ENCODE measurements at regions not wholly inside any gene's neighbourhood (a gene's known extent, or its start where the extent isn't known, plus 50 kb on each side); places are given as distances from the start of the nearest gene placed in this dataset.

GRCh38 chr9:36487482-36488388, 85.0 kb upstream of the MELK start:
- Histone ChIP-seq H3K27me3 (no peaks in the 10 kb centered on the region), H3K9me3 (no peaks in the 10 kb centered on the region), H3K4me3 (peak overlapping the region; percentile 88 to 99 (median 96)), H3K4me1 (peaks cover 23 to 49% (median 35%) of the 10 kb centered on the region in 4 donors), H3K36me3 (no peaks in the 10 kb centered on the region), H3K27ac (peak overlapping the region; percentile 89 to 96 (median 93))
- peak; percentile 93 to 98 for DNase-seq
- WGBS, 5 donors, result 1% methylated on average over 19 to 75 of the region's 94 CpGs
- intact Hi-C loops (cut with DNase I; ENCODE audit: low total_unique reads), result no loop called here
- TF ChIP-seq POLR2A (IDR thresholded peaks at IDR 0.05) (no peak), EP300 (IDR thresholded peaks at IDR 0.05) (no peak), POLR2AphosphoS5 (IDR thresholded peaks at IDR 0.05) (peak; percentile 4 to 75 (median 58)), CTCF (IDR thresholded peaks at IDR 0.05) (peak in 1 of 7 experiments; percentile 20)

DNA sequence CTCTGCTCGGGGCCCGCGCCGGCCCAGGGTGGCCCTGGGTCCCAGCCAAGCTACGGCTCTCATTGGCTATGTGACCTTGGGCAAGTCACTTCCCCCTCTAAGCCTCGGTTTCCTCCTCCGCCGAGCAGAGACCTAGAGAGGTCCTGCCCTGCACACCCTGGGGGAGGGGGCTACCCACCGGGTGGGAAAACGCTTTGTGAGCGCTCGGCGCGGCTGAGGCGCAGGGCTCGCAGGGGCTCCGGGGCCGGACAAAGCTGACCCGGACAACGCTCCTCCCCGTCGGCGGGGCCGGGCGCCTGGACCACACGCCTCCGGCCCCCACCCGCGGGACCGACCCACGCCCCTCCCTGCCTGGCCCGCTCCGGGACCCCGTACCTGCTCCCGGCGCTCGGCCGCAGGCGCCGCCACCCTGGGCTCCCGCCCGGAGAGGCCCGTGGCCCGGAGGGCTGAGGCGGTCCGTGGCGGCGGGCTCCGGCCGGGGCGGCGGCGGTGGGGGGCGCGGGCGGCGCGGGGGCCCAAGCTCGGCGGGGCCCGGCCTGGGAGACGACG, 85.7 kb upstream of the MELK start:
- peaks cover 23 to 51% (median 37%) of the 10 kb centered on the region in 4 donors for H3K4me1 ChIP-seq
- no peaks in the 10 kb centered on the region for H3K9me3 ChIP-seq
- DNase-seq, result peak; percentile 36 to 74
- H3K27ac ChIP-seq, result peak overlapping the region; percentile 83 to 94 (median 91)
- TF ChIP-seq CTCF (IDR thresholded peaks at IDR 0.05) (no peak), POLR2AphosphoS5 (IDR thresholded peaks at IDR 0.05) (no peak), POLR2A (IDR thresholded peaks at IDR 0.05) (no peak), EP300 (IDR thresholded peaks at IDR 0.05) (no peak)
- H3K27me3 ChIP-seq, result no peaks in the 10 kb centered on the region
- WGBS, 5 donors, result 0 to 1% (median 0%) methylated on average over 4 to 61 of the region's 63 CpGs
- intact Hi-C loops (cut with DNase I; ENCODE audit: low total_unique reads), result no loop called here
- no peaks in the 10 kb centered on the region for H3K36me3 ChIP-seq
- H3K4me3 ChIP-seq, result peak overlapping the region; percentile 88 to 99 (median 96)

DNA sequence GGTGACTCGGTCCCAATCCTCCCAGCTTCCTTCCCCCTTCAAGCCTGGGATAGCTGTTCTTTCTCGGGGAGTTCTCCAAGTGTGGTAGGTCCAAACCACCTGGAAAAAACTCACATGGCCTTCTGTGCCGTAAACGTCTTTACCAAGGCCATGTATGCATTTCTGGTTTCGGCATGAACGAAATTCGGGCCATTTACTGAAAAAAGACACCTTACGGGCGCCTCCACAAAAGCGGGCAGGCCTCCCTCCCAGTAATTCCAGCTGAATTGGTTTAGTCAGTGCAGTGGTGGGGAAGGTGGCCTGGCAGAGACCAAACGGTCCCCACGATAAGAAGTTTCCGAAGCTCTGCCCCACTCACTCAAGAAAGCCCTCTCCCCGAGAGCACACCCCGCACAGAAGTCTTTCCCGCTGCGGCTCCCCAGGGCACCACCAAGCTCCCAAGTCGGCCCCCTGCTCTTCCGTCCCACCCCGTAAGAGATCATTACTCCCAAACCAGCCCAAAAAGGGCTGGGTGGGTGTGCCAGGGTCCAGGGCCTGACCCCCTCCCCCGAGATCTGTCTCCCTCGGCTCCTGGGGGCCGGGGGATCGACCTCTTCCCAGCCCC, 86.3 kb upstream of the MELK start:
- 0 to 1% (median 1%) methylated on average over 18 to 24 of the region's 24 CpGs for WGBS, 5 donors
- Histone ChIP-seq H3K36me3 (no peaks in the 10 kb centered on the region), H3K9me3 (no peaks in the 10 kb centered on the region), H3K27me3 (no peaks in the 10 kb centered on the region), H3K27ac (peak overlapping the region; percentile 83 to 94 (median 91)), H3K4me1 (peaks cover 23 to 56% (median 37%) of the 10 kb centered on the region in 4 donors), H3K4me3 (peak overlapping the region; percentile 88 to 99 (median 96))
- peak in 1 of 2 donors; percentile 49 for DNase-seq
- intact Hi-C loops (cut with DNase I; ENCODE audit: low total_unique reads), result no loop called here
- TF ChIP-seq EP300 (IDR thresholded peaks at IDR 0.05) (no peak), POLR2A (IDR thresholded peaks at IDR 0.05) (no peak), POLR2AphosphoS5 (IDR thresholded peaks at IDR 0.05) (no peak), CTCF (IDR thresholded peaks at IDR 0.05) (no peak)

DNA sequence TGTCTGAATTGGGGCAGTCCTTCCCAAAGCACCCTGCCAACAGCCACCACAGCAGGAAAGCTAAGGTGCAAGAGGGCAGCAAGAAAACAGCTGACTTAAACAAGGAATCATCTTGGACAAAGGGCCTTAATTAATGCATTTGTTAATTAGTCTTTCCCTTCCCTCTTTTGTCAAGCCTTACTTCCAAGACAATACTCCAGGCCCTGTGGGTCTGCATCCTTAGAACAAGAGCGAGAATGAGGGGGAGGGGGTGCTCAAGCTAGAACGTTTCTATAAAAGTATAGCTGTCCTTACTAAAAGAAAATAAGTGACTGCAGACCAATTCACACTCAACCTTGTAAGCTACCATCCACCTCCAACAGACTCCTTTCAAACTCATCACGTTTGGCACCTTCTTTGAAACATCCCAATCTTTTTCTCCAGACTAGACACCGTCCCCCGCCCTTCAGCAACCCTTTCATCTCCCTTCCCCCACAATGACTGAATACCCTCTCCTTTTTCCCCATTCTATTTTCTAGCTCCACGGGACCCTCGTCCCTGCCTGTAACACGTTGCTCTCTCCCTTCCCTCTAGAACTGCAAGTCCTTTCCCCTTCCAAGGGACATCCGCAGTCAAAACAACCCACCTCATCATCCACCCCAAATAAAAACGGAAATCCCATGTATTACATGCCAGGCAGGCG, 85.7 kb upstream of the RNF38 start:
- DNase-seq, result no peak
- peak overlapping the region; percentile 88 to 99 (median 96) for H3K4me3 ChIP-seq
- H3K9me3 ChIP-seq, result no peaks in the 10 kb centered on the region
- no peaks in the 10 kb centered on the region for H3K36me3 ChIP-seq
- intact Hi-C loops (cut with DNase I; ENCODE audit: low total_unique reads), result no loop called here
- H3K27ac ChIP-seq, result peak overlapping the region; percentile 83 to 94 (median 91)
- TF ChIP-seq POLR2A (IDR thresholded peaks at IDR 0.05), result no peak
- no peak for TF ChIP-seq POLR2AphosphoS5 (IDR thresholded peaks at IDR 0.05)
- no peak for TF ChIP-seq EP300 (IDR thresholded peaks at IDR 0.05)
- TF ChIP-seq CTCF (IDR thresholded peaks at IDR 0.05), result no peak
- 11 to 19% (median 16%) methylated on average over 11 of the region's 11 CpGs for WGBS, 5 donors
- H3K27me3 ChIP-seq, result no peaks in the 10 kb centered on the region
- H3K4me1 ChIP-seq, result peaks cover 23 to 60% (median 37%) of the 10 kb centered on the region in 4 donors

All from stomach (tissue), 8 donors.